GM23248 (cell line): ENCODE measurements at regions not wholly inside any gene's neighbourhood (a gene's known extent, or its start where the extent isn't known, plus 50 kb on each side); places are given as distances from the start of the nearest gene placed in this dataset.

Source experiments
- DNase-seq: peaks from one replicate; pipeline ENCODE4 v3.0.0-alpha.2; 2015
- H2AFZ ChIP-seq: fragments of 200-600 bp; sonication (generic); 2 replicates; pipeline ENCODE4 v1.6.1; 2016; ENCODE audit warnings: antibody characterized with exemption
- H3F3A ChIP-seq: fragments of 200-600 bp; sonication (generic); 2 replicates; pipeline ENCODE4 v1.6.1; 2016; ENCODE audit warnings: mild to moderate bottlenecking, antibody characterized with exemption, mixed run types; ENCODE audit not compliant: insufficient read depth
- H3K27ac ChIP-seq: fragments of 200-600 bp; sonication (generic); 2 replicates; pipeline ENCODE4 v1.5.1; 2016; ENCODE audit warnings: mild to moderate bottlenecking
- H3K27me3 ChIP-seq: fragments of 200-600 bp; sonication (generic); replicated peaks from 2 replicates; pipeline ENCODE4 v1.6.1; 2016; ENCODE audit warnings: mild to moderate bottlenecking; ENCODE audit not compliant: insufficient read depth
- H3K36me3 ChIP-seq: fragments of 200-600 bp; sonication (generic); 2 replicates; pipeline ENCODE4 v1.6.1; 2016; ENCODE audit warnings: low read depth, mild to moderate bottlenecking
- H3K4me1 ChIP-seq: fragments of 200-600 bp; sonication (generic); 2 replicates; pipeline ENCODE4 v1.6.1; 2016; ENCODE audit warnings: mild to moderate bottlenecking; ENCODE audit not compliant: insufficient read depth
- H3K4me2 ChIP-seq: fragments of 200-600 bp; sonication (generic); one replicate; pipeline ENCODE4 v1.6.1; 2016; ENCODE audit warnings: mild to moderate bottlenecking; ENCODE audit not compliant: unreplicated experiment
- H3K4me3 ChIP-seq: fragments of 200-600 bp; sonication (generic); 2 replicates; pipeline ENCODE4 v1.5.1; 2016; ENCODE audit warnings: mild to moderate bottlenecking
- H3K79me2 ChIP-seq: fragments of 200-600 bp; sonication (generic); 2 replicates; pipeline ENCODE4 v1.6.1; 2016; ENCODE audit warnings: mild to moderate bottlenecking; ENCODE audit not compliant: insufficient read depth
- H3K9ac ChIP-seq: fragments of 200-600 bp; sonication (generic); 2 replicates; pipeline ENCODE4 v1.6.1; 2016; ENCODE audit warnings: mild to moderate bottlenecking
- H3K9me2 ChIP-seq: fragments of 200-600 bp; sonication (generic); 2 replicates; pipeline ENCODE4 v1.6.1; 2016; ENCODE audit warnings: mixed run types, mild to moderate bottlenecking, moderate library complexity; ENCODE audit not compliant: insufficient read depth
- H3K9me3 ChIP-seq: fragments of 200-600 bp; sonication (generic); one replicate; pipeline ENCODE4 v1.6.1; 2017; ENCODE audit warnings: low read depth
- H4K20me1 ChIP-seq: fragments of 200-600 bp; sonication (generic); 2 replicates; pipeline ENCODE4 v1.6.0; 2016; ENCODE audit not compliant: insufficient read depth
- EZH2 ChIP-seq: fragments of 200-600 bp; sonication (generic); IDR thresholded peaks from 2 replicates; pipeline ENCODE4 v1.6.1; 2018; ENCODE audit warnings: antibody characterized with exemption, mild to moderate bottlenecking; ENCODE audit not compliant: insufficient read depth, poor library complexity, severe bottlenecking
- EZH2phosphoT487 ChIP-seq: fragments of 200-600 bp; sonication (generic); IDR thresholded peaks from 2 replicates; pipeline ENCODE4 v1.6.1; 2018; ENCODE audit warnings: antibody characterized with exemption, moderate library complexity, mild to moderate bottlenecking, low read depth; ENCODE audit not compliant: insufficient read depth
- WGBS, 2 experiments: methylation state at CpG; one replicate each; pipeline ENCODE4 v1.1.6; 2015 to 2017; ENCODE audit warnings: low lambda C conversion rate in 2 of 2, low coverage in 1 of 2; ENCODE audit errors: missing lambda C conversion rate in 2 of 2; 5-methylcytosine and 5-hydroxymethylcytosine counted together
- in situ Hi-C: fragments of 300-500 bp; cut with MboI; formaldehyde crosslinking; loops from 2 replicates; pipeline ENCODE4 v1.15.0; 2020

DNA sequence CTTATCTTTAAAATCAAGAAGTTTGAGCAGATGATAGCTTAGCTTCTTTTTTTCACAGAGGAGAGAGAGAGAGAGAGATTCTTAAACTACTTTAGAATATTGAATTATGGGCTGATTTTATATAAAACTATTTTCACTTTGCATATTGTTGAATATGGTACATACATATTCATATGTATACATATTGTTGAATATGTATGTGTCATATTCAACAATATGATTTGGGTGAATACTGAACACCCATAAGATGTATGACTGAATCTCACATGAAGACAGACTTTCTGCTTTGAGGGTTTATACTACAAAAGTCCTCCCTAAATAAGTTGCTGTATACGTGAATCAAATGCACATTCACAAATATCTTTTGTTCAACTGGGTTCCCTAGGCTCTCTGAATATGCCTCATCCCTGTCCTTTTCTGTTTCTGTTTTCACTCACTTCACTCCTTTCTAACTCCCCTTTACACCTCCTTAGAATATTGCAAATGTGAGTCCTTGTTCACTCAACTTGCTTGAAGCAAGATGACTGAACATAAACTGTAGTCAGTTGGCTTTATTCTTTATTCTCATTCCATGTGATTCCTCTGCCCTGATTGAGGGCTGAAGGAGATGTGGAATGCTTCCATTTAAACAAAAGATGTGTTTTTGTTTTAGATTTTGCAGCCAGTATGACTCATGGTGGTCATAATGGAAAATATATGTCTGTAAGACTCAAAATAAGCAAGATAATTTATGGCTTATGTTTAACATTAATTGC, 225.4 kb upstream of the DAB2 start:
- WGBS, 2 experiments = 93 to 94% methylated on average over 1 of the region's 1 CpG
- Histone ChIP-seq H3K9me3 (no peaks in the 10 kb centered on the region), H3K27ac (no peak overlapping the region), H2AFZ (no peak overlapping the region), H3K4me1 (no peaks in the 10 kb centered on the region), H3K9ac (no peak overlapping the region), H3K36me3 (no peaks in the 10 kb centered on the region), H3K4me3 (no peak overlapping the region), H3K27me3 (no peaks in the 10 kb centered on the region), H3K9me2 (no peaks in the 10 kb centered on the region), H3F3A (peaks cover 5% of the 10 kb centered on the region; the same call in 1 of the 2 replicates), H3K79me2 (no peaks in the 10 kb centered on the region), H4K20me1 (no peaks in the 10 kb centered on the region), H3K4me2 (no peak overlapping the region)
- no peak for DNase-seq
- no peak for TF ChIP-seq EZH2phosphoT487
- TF ChIP-seq EZH2 = no peak
- in situ Hi-C loops = no loop called here

DNA sequence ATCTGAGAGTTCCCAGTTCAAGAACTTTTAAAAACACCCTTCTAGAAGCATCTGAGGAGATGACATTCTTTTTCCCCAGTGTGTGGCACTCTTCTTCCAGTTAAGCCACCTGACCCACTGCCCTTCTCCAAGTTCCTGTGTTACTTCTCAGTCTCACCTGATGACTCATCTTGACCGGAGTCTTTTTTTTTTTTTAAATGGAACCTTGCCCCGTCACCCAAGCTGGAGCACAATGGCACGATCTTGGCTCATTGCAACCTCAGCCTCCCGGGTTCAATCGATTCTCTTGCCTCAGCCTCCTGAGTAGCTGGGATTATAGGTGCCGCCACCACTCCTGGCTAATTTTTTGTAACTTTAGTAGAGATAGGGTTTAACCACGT, 224.1 kb upstream of the DAB2 start:
- Histone ChIP-seq H3K9me3 (no peaks in the 10 kb centered on the region), H3K4me1 (no peaks in the 10 kb centered on the region), H3K4me2 (no peak overlapping the region), H2AFZ (no peak overlapping the region), H3K4me3 (no peak overlapping the region), H3F3A (peaks cover 5% of the 10 kb centered on the region; the same call in 1 of the 2 replicates), H4K20me1 (no peaks in the 10 kb centered on the region; the same call in 1 of the 2 replicates), H3K9ac (no peak overlapping the region), H3K79me2 (no peaks in the 10 kb centered on the region), H3K36me3 (no peaks in the 10 kb centered on the region), H3K27me3 (no peaks in the 10 kb centered on the region), H3K27ac (no peak overlapping the region), H3K9me2 (no peaks in the 10 kb centered on the region)
- in situ Hi-C loops = no loop called here
- 86 to 88% methylated on average over 7 of the region's 7 CpGs for WGBS, 2 experiments
- TF ChIP-seq EZH2 (no peak), EZH2phosphoT487 (no peak)
- peak; percentile 43 for DNase-seq

DNA sequence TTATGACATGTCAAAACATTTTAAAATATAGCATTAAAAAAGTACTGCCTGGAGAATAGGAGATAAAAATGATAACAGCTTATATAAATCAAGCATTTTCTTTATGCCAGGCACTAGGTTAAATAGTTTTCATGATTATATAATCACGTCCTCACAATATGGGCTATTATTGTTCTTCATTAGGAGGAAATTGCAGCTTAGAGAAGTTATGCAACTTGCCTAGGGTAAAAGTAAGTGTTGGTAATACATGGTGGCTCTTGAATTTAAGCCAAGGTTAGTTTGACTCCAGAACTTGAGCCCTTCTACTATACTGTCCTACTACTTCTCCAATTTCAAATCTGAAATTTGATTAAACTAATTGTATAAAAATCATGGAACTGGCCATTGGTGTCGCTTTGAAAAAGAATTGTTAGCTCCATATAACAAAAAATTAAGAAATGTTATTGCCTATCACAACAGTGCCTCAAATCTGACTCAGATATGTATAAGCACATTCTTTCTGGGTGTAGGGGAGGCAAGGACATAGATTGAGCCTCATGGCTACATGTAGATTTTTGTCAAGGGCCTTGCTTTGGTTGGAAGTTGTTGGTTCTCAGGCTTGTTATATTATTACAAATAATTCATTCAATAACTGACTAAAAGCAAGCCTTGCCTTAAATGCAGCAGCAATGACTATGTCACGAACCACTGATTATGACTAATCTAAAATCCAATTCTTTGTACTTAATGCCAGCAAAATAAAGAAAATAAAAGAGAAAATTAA, 223.5 kb upstream of the DAB2 start:
- Histone ChIP-seq H2AFZ (no peak overlapping the region), H3K27ac (no peak overlapping the region), H3K79me2 (no peaks in the 10 kb centered on the region), H3K27me3 (no peaks in the 10 kb centered on the region), H3K9me3 (no peaks in the 10 kb centered on the region), H3F3A (peaks cover 5% of the 10 kb centered on the region; the same call in 1 of the 2 replicates), H3K4me1 (no peaks in the 10 kb centered on the region), H3K9ac (no peak overlapping the region), H4K20me1 (no peaks in the 10 kb centered on the region; the same call in 1 of the 2 replicates), H3K36me3 (no peaks in the 10 kb centered on the region), H3K4me2 (no peak overlapping the region), H3K9me2 (no peaks in the 10 kb centered on the region), H3K4me3 (no peak overlapping the region)
- no peak for TF ChIP-seq EZH2phosphoT487
- no peak for TF ChIP-seq EZH2
- WGBS, 2 experiments = 78 to 82% methylated on average over 3 of the region's 3 CpGs
- in situ Hi-C loops = no loop called here
- DNase-seq = peak; percentile 28

DNA sequence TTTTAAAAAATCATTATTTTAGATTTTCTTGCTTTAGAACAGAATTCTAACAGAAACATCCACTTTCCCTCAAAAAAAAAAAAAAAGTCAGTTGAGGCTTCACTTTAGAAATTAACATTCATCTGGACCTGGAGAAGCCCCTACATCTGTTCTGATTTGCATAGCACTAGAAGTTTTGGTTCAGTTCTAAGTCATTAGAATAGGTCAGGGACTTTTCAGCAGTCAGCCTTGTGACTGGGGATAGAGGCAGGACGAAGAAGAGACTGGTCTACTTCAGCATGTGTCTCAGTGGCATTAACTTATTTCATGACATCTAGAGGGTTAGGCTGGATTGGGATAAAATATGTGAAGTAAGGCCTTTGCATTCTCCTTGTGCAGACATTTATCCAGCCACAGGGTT, 215.8 kb upstream of the DAB2 start:
- Histone ChIP-seq H3K27me3 (no peaks in the 10 kb centered on the region), H3K9ac (no peak overlapping the region), H3K36me3 (no peaks in the 10 kb centered on the region), H2AFZ (no peak overlapping the region), H3K4me1 (peaks cover 7% of the 10 kb centered on the region; the same call in 1 of the 2 replicates), H3K9me2 (no peaks in the 10 kb centered on the region), H3F3A (no peaks in the 10 kb centered on the region), H4K20me1 (no peaks in the 10 kb centered on the region; the same call in 1 of the 2 replicates), H3K27ac (no peak overlapping the region), H3K4me3 (no peak overlapping the region), H3K9me3 (no peaks in the 10 kb centered on the region), H3K79me2 (no peaks in the 10 kb centered on the region), H3K4me2 (no peak overlapping the region)
- in situ Hi-C loops = no loop called here
- no peak for TF ChIP-seq EZH2
- DNase-seq = no peak
- 79 to 100% methylated on average over 1 of the region's 1 CpG for WGBS, 2 experiments
